SK-N-SH (cell line): ENCODE measurements at regions not wholly inside any gene's neighbourhood (a gene's known extent, or its start where the extent isn't known, plus 50 kb on each side); places are given as distances from the start of the nearest gene placed in this dataset.

Source experiments
- CTCF ChIA-PET: fragments of 300-600, 350-600 bp; formaldehyde crosslinking; extraction: SDS; loops from one replicate; lab custom pipeline; 2021; lab: Yijun Ruan, JAX
- POLR2A ChIA-PET: fragments of 350-600 bp; sonication (Branson Sonifier 250); formaldehyde crosslinking; extraction: SDS; loops from one replicate; lab custom pipeline; 2020; ENCODE audit warnings: antibody characterized with exemption, inconsistent platforms; lab: Yijun Ruan, JAX
- DNase-seq: peaks from one replicate; pipeline ENCODE4 v3.0.0; 2012
- H2AFZ ChIP-seq: fragments of 200-600 bp; sonication (generic); 2 replicates; pipeline ENCODE4 v1.8.1; 2016; ENCODE audit warnings: antibody characterized with exemption, mild to moderate bottlenecking, low read depth
- H3F3A ChIP-seq: fragments of 200-600 bp; sonication (generic); replicated peaks from 2 replicates; pipeline ENCODE3; 2016; ENCODE audit warnings: antibody characterized with exemption, mild to moderate bottlenecking; ENCODE audit not compliant: insufficient read depth
- H3K27ac ChIP-seq, 2 experiments: fragments of 200-500 bp in 1 of 2; fragments of 200-600 bp in 1 of 2; sonication (Bioruptor generic) in 1 of 2; sonication (generic), shearing (Covaris generic) in 1 of 2; 2 replicates each; pipeline versions ENCODE4 v1.5.1 to v1.6.1; 2014 to 2016; ENCODE audit warnings: low read depth in 2 of 2, inconsistent platforms in 1 of 2, low read length in 1 of 2, mild to moderate bottlenecking in 1 of 2, mixed read lengths in 1 of 2
- H3K27me3 ChIP-seq: fragments of 200-600 bp; sonication (generic), shearing (Covaris generic); 2 replicates; pipeline ENCODE4 v1.6.1; 2016; ENCODE audit warnings: mixed run types; ENCODE audit not compliant: insufficient read depth
- H3K36me3 ChIP-seq, 2 experiments: fragments of 200-500 bp in 1 of 2; fragments of 200-600 bp in 1 of 2; sonication (Bioruptor generic) in 1 of 2; sonication (generic) in 1 of 2; replicated peaks in 1 of 2; 2 replicates each; pipeline versions ENCODE3 to v1.5.1; 2014 to 2016; ENCODE audit warnings: low read length in 1 of 2, mild to moderate bottlenecking in 1 of 2; ENCODE audit not compliant: insufficient read depth in 2 of 2, control insufficient read depth in 1 of 2
- H3K4me1 ChIP-seq, 2 experiments: fragments of 200-500 bp in 1 of 2; fragments of 200-600 bp in 1 of 2; sonication (Bioruptor generic) in 1 of 2; sonication (generic), shearing (Covaris generic) in 1 of 2; 2 replicates each; pipeline versions ENCODE4 v1.5.1 to v1.6.1; 2014 to 2016; ENCODE audit warnings: low read depth in 1 of 2, low read length in 1 of 2, mixed run types in 1 of 2; ENCODE audit not compliant: insufficient read depth in 2 of 2, control insufficient read depth in 1 of 2
- H3K4me2 ChIP-seq: fragments of 200-600 bp; sonication (generic), shearing (Covaris generic); 2 replicates; pipeline ENCODE4 v1.6.1; 2017; ENCODE audit warnings: mixed run types
- H3K4me3 ChIP-seq, 2 experiments: fragments of 200-500 bp in 1 of 2; fragments of 200-600 bp in 1 of 2; sonication (Bioruptor generic) in 1 of 2; sonication (generic), shearing (Covaris generic) in 1 of 2; 2 replicates each; pipeline versions ENCODE4 v1.5.1 to v1.8.1; 2014 to 2016; ENCODE audit warnings: low read depth in 2 of 2, inconsistent platforms in 1 of 2, low read length in 1 of 2, mild to moderate bottlenecking in 1 of 2, mixed read lengths in 1 of 2, moderate library complexity in 1 of 2
- H3K79me2 ChIP-seq: fragments of 200-600 bp; sonication (generic); 2 replicates; pipeline ENCODE4 v1.8.1; 2017; ENCODE audit warnings: mild to moderate bottlenecking; ENCODE audit not compliant: insufficient read depth
- H3K9ac ChIP-seq: fragments of 200-600 bp; sonication (generic); 2 replicates; pipeline ENCODE4 v1.6.1; 2017; ENCODE audit warnings: mixed run types
- H3K9me2 ChIP-seq: fragments of 200-600 bp; sonication (generic); 2 replicates; pipeline ENCODE4 v1.6.1; 2017; ENCODE audit warnings: mixed run types
- H3K9me3 ChIP-seq: fragments of 200-600 bp; sonication (generic); 2 replicates; pipeline ENCODE4 v1.6.1; 2017; ENCODE audit warnings: mixed run types, mild to moderate bottlenecking, moderate library complexity
- H4K20me1 ChIP-seq: fragments of 200-600 bp; sonication (generic); 2 replicates; pipeline ENCODE4 v1.6.1; 2017; ENCODE audit warnings: mild to moderate bottlenecking, mixed run types; ENCODE audit not compliant: insufficient read depth
- ELF1 ChIP-seq: IDR thresholded peaks from 2 replicates; pipeline ENCODE4 v1.4.0; 2012
- EP300 ChIP-seq, 2 experiments: IDR thresholded peaks; 2 replicates each; pipeline versions ENCODE4 v1.4.0 to v1.6.1; 2012; ENCODE audit warnings: borderline replicate concordance in 1 of 2, low read depth in 1 of 2, low read length in 1 of 2
- FOXM1 ChIP-seq: IDR thresholded peaks from 2 replicates; pipeline ENCODE4 v1.4.0; 2012; ENCODE audit warnings: low read depth, mild to moderate bottlenecking
- GABPA ChIP-seq: IDR thresholded peaks from 2 replicates; pipeline ENCODE4 v1.4.0; 2012; ENCODE audit warnings: low read depth, mild to moderate bottlenecking
- POLR2AphosphoS5 ChIP-seq: IDR thresholded peaks from 2 replicates; pipeline ENCODE4 v1.6.1; 2012; ENCODE audit warnings: low read depth, low read length
- RAD21 ChIP-seq: IDR thresholded peaks from 2 replicates; pipeline ENCODE4 v1.6.1; 2012; ENCODE audit warnings: mild to moderate bottlenecking, low read length
- RCOR1 ChIP-seq: fragments of 150-350 bp; IDR thresholded peaks from 2 replicates; pipeline ENCODE4 v1.6.1; 2017; ENCODE audit warnings: antibody characterized with exemption, low read length
- RFX5 ChIP-seq: IDR thresholded peaks from 2 replicates; pipeline ENCODE4 v1.6.1; 2012; ENCODE audit warnings: mild to moderate bottlenecking, improper control_type of control experiment, low read length
- RXRA ChIP-seq: IDR thresholded peaks from 2 replicates; pipeline ENCODE4 v1.4.0; 2012; ENCODE audit warnings: low read depth, mild to moderate bottlenecking, borderline replicate concordance
- SMC3 ChIP-seq: IDR thresholded peaks from 2 replicates; pipeline ENCODE4 v1.6.1; 2012; ENCODE audit warnings: low read depth, low read length, improper control_type of control experiment
- TAF1 ChIP-seq: IDR thresholded peaks from 2 replicates; pipeline ENCODE4 v1.6.1; 2012; ENCODE audit warnings: low read depth, mild to moderate bottlenecking, low read length, moderate library complexity, borderline replicate concordance
- TCF12 ChIP-seq: IDR thresholded peaks from 2 replicates; pipeline ENCODE4 v1.4.0; 2012
- TEAD4 ChIP-seq: IDR thresholded peaks from 2 replicates; pipeline ENCODE4 v1.4.0; 2012; ENCODE audit warnings: mild to moderate bottlenecking, borderline replicate concordance; ENCODE audit not compliant: insufficient read depth
- USF1 ChIP-seq: IDR thresholded peaks from 2 replicates; pipeline ENCODE4 v1.4.0; 2012; ENCODE audit warnings: low read depth, borderline replicate concordance
- WGBS: methylation state at CpG from one replicate; pipeline ENCODE4 v1.1.6; 2017; ENCODE audit warnings: low lambda C conversion rate; 5-methylcytosine and 5-hydroxymethylcytosine counted together
- TF ChIP-seq, protein P1 (sequence below): fragments of 200-600 bp; sonication (generic); IDR thresholded peaks from 2 replicates; pipeline ENCODE4 v1.6.1; 2017; ENCODE audit warnings: antibody characterized with exemption, mild to moderate bottlenecking, moderate library complexity

DNA sequence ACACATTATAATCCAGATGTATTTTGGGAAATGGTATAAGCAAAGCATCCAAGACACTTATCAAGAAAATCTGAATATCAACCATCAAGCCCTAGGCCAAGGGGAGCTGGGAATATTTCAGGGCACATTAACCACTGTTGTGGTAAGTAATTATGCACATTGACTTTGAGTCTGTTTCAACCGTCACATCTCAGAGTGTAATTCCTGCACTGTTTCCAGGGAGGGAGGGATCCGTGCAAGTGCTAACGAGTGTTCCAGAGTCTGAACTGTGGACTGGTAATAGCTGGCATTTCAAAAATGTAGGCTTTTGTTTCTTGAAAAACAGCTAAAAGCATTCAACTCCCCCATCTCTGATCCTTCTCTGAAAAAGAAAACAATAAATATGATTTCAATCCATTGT, 681.6 kb downstream of the BCL11A start:
- H3K9ac ChIP-seq, result no peak overlapping the region
- CTCF ChIA-PET, result no interaction called here
- 30% methylated on average over 3 of the region's 3 CpGs for WGBS
- no peak overlapping the region for H3K4me3 ChIP-seq
- no peak for TF ChIP-seq RXRA
- TF ChIP-seq USF1, result no peak
- no peak for TF ChIP-seq RAD21
- no peak for TF ChIP-seq ELF1
- TF ChIP-seq RCOR1, result no peak
- TF ChIP-seq FOXM1, result no peak
- TF ChIP-seq GABPA, result no peak
- no peak for TF ChIP-seq SMC3
- no peak for TF ChIP-seq TEAD4
- TF ChIP-seq TAF1, result no peak
- TF ChIP-seq, protein P1, sequence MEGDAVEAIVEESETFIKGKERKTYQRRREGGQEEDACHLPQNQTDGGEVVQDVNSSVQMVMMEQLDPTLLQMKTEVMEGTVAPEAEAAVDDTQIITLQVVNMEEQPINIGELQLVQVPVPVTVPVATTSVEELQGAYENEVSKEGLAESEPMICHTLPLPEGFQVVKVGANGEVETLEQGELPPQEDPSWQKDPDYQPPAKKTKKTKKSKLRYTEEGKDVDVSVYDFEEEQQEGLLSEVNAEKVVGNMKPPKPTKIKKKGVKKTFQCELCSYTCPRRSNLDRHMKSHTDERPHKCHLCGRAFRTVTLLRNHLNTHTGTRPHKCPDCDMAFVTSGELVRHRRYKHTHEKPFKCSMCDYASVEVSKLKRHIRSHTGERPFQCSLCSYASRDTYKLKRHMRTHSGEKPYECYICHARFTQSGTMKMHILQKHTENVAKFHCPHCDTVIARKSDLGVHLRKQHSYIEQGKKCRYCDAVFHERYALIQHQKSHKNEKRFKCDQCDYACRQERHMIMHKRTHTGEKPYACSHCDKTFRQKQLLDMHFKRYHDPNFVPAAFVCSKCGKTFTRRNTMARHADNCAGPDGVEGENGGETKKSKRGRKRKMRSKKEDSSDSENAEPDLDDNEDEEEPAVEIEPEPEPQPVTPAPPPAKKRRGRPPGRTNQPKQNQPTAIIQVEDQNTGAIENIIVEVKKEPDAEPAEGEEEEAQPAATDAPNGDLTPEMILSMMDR, result no peak
- no peak for TF ChIP-seq EP300 (IDR thresholded peaks at IDR 0.05; ENCODE audit: borderline replicate concordance in 1 of 2, low read depth in 1 of 2, low read length in 1 of 2)
- no peak for TF ChIP-seq TCF12
- H3K27me3 ChIP-seq, result no peaks in the 10 kb centered on the region
- no peak overlapping the region for H3K4me2 ChIP-seq
- no peaks in the 10 kb centered on the region for H3K9me3 ChIP-seq
- POLR2A ChIA-PET, result no interaction called here
- no peak overlapping the region for H2AFZ ChIP-seq
- DNase-seq, result no peak
- H3K9me2 ChIP-seq, result no peaks in the 10 kb centered on the region
- H3K79me2 ChIP-seq, result no peaks in the 10 kb centered on the region
- H3K36me3 ChIP-seq, result no peaks in the 10 kb centered on the region
- no peak overlapping the region for H3K27ac ChIP-seq
- H3F3A ChIP-seq, result no peaks in the 10 kb centered on the region
- H4K20me1 ChIP-seq, result no peaks in the 10 kb centered on the region
- H3K4me1 ChIP-seq, result no peaks in the 10 kb centered on the region

DNA sequence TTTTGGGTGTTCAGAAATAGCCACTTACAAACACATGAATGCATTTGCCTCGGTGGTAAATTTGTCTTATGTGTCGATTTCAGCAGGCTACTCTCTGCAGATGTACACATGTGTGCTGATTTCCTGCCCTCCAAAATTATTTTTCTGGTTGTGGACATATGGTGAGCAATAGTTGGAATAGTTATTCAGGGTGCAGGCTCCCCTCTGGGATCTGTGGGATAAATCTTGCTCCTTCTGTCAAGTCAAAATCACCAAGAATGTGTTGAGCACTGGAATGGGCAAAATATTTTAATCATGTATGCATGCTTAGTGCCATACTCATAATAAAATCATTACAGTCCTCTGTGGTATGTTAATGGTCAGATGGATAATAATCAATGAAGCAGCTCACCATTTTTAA, 684.5 kb downstream of the BCL11A start:
- Histone ChIP-seq H3K27ac (no peak overlapping the region), H2AFZ (no peak overlapping the region), H3K4me2 (no peak overlapping the region), H3K4me3 (no peak overlapping the region), H3K36me3 (no peaks in the 10 kb centered on the region), H3K9me2 (no peaks in the 10 kb centered on the region), H3K9me3 (no peaks in the 10 kb centered on the region), H3K27me3 (no peaks in the 10 kb centered on the region), H3K4me1 (no peaks in the 10 kb centered on the region), H3K79me2 (no peaks in the 10 kb centered on the region), H4K20me1 (no peaks in the 10 kb centered on the region), H3F3A (no peaks in the 10 kb centered on the region), H3K9ac (no peak overlapping the region)
- no peak for TF ChIP-seq RXRA
- TF ChIP-seq POLR2AphosphoS5, result no peak
- no peak for TF ChIP-seq RFX5
- CTCF ChIA-PET, result no interaction called here
- no peak for DNase-seq
- 5% methylated on average over 2 of the region's 2 CpGs for WGBS
- POLR2A ChIA-PET, result no interaction called here
